Endothelial cell (in vitro differentiated cells): ENCODE measurements at regions not wholly inside any gene's neighbourhood (a gene's known extent, or its start where the extent isn't known, plus 50 kb on each side); places are given as distances from the start of the nearest gene placed in this dataset.

ENCODE experiments used
- DNase-seq: peaks from one replicate; pipeline ENCODE4 v3.0.0; 2021; ENCODE audit warnings: low spot score
- H3K27ac Mint-ChIP-seq: one replicate; pipeline ENCODE4 v1.8.0; 2021; ENCODE audit warnings: mixed read lengths, inconsistent platforms; ENCODE audit not compliant: unreplicated experiment
- H3K27me3 Mint-ChIP-seq: one replicate; pipeline ENCODE4 v1.8.0; 2021; ENCODE audit warnings: mild to moderate bottlenecking, moderate library complexity, mixed read lengths, inconsistent platforms; ENCODE audit not compliant: unreplicated experiment
- H3K36me3 Mint-ChIP-seq: one replicate; pipeline ENCODE4 v1.8.0; 2021; ENCODE audit warnings: mild to moderate bottlenecking, low read depth, mixed read lengths, inconsistent platforms; ENCODE audit not compliant: unreplicated experiment
- H3K4me1 Mint-ChIP-seq: one replicate; pipeline ENCODE4 v1.8.0; 2021; ENCODE audit warnings: mild to moderate bottlenecking, mixed read lengths, inconsistent platforms; ENCODE audit not compliant: unreplicated experiment
- H3K4me3 Mint-ChIP-seq: one replicate; pipeline ENCODE4 v1.8.0; 2021; ENCODE audit warnings: mild to moderate bottlenecking, mixed read lengths, inconsistent platforms; ENCODE audit not compliant: unreplicated experiment
- H3K9me3 Mint-ChIP-seq: one replicate; pipeline ENCODE4 v1.8.0; 2021; ENCODE audit warnings: mixed read lengths, inconsistent platforms; ENCODE audit not compliant: unreplicated experiment
- CTCF ChIP-seq: fragments of 200-600 bp; sonication (generic); IDR thresholded peaks from one replicate; pipeline ENCODE4 v1.5.0; 2021; ENCODE audit warnings: antibody characterized with exemption; ENCODE audit not compliant: unreplicated experiment

- DNase-seq: no peak
- peaks cover 2% of the 10 kb centered on the region for H3K27me3 Mint-ChIP-seq
- H3K9me3 Mint-ChIP-seq: peaks cover 5% of the 10 kb centered on the region
- no peaks in the 10 kb centered on the region for H3K4me1 Mint-ChIP-seq
- TF ChIP-seq CTCF: no peak
- H3K27ac Mint-ChIP-seq: no peak overlapping the region
- no peak overlapping the region for H3K4me3 Mint-ChIP-seq
- H3K36me3 Mint-ChIP-seq: peaks cover 5% of the 10 kb centered on the region
Measured at GRCh38 chr18:4806331-4806730, 351.2 kb upstream of the DLGAP1 start.

GRCh38 chr18:4802296-4802695 lies 347.2 kb upstream of the DLGAP1 start:
- no peaks in the 10 kb centered on the region for H3K4me1 Mint-ChIP-seq
- no peak for DNase-seq
- peaks cover 5% of the 10 kb centered on the region for H3K9me3 Mint-ChIP-seq
- no peak for TF ChIP-seq CTCF
- no peak overlapping the region for H3K4me3 Mint-ChIP-seq
- H3K36me3 Mint-ChIP-seq: peaks cover 5% of the 10 kb centered on the region
- no peak overlapping the region for H3K27ac Mint-ChIP-seq
- H3K27me3 Mint-ChIP-seq: peaks cover 2% of the 10 kb centered on the region

DNA sequence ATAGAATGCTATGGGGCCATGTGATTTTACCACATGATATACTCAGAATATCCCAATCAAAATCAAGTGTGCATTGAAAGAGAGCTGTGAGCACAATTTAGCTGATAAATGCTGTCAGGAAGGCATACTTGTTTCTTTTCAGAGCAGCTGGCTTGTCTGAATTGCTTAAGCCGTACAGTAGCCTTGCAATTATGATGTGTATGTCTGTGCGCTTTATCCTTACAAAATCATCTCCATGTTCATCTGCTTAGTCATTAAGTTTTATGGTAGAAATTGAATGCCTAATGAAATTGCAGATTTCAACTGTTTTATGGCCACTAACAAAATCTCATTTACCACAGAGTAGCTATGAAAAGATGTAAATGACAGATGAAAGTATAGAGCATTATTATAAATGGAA lies 346.0 kb upstream of the DLGAP1 start:
- Mint-ChIP-seq H3K27ac (no peak overlapping the region), H3K27me3 (peaks cover 2% of the 10 kb centered on the region), H3K4me1 (no peaks in the 10 kb centered on the region), H3K9me3 (peaks cover 5% of the 10 kb centered on the region), H3K36me3 (peaks cover 5% of the 10 kb centered on the region), H3K4me3 (no peak overlapping the region)
- TF ChIP-seq CTCF: no peak
- no peak for DNase-seq

- no peak for DNase-seq
- no peak for TF ChIP-seq CTCF
- H3K36me3 Mint-ChIP-seq: no peaks in the 10 kb centered on the region
- no peaks in the 10 kb centered on the region for H3K9me3 Mint-ChIP-seq
- no peaks in the 10 kb centered on the region for H3K4me1 Mint-ChIP-seq
- H3K27me3 Mint-ChIP-seq: no peaks in the 10 kb centered on the region
- H3K27ac Mint-ChIP-seq: no peak overlapping the region
- H3K4me3 Mint-ChIP-seq: no peak overlapping the region
Measured at GRCh38 chr18:4797002-4797685, 342.0 kb upstream of the DLGAP1 start.

- H3K27ac Mint-ChIP-seq: no peak overlapping the region
- H3K36me3 Mint-ChIP-seq: no peaks in the 10 kb centered on the region
- TF ChIP-seq CTCF: no peak
- no peaks in the 10 kb centered on the region for H3K4me1 Mint-ChIP-seq
- no peaks in the 10 kb centered on the region for H3K27me3 Mint-ChIP-seq
- no peak for DNase-seq
- H3K9me3 Mint-ChIP-seq: no peaks in the 10 kb centered on the region
- no peak overlapping the region for H3K4me3 Mint-ChIP-seq
Measured at GRCh38 chr18:4789506-4789905, 334.4 kb upstream of the DLGAP1 start.
